PC-3 (cell line): ENCODE measurements at regions not wholly inside any gene's neighbourhood (a gene's known extent, or its start where the extent isn't known, plus 50 kb on each side); places are given as distances from the start of the nearest gene placed in this dataset.

Experiments used
- ATAC-seq: fragments of 200-7000 bp; cut with Tn5 transposase; 2 replicates; pipeline ENCODE4 v1.9.1; 2020; ENCODE audit warnings: mild to moderate bottlenecking, moderate library complexity
- BruUV-seq: library from RNA; stranded (reverse); fragments of 400-500 nt; replicated peaks from 2 replicates; lab custom pipeline; 2021; lab: Mats Ljungman, UMichigan
- CTCF ChIA-PET: fragments of 300-600 bp; sonication (Branson Sonifier 250); formaldehyde crosslinking; loops from one replicate; lab custom pipeline; 2022; ENCODE audit warnings: antibody characterized with exemption; lab: Charles Lee
- POLR2A ChIA-PET: fragments of 300-600 bp; sonication (Branson Sonifier 250); formaldehyde crosslinking; loops from one replicate; lab custom pipeline; 2022; ENCODE audit warnings: antibody characterized with exemption; ENCODE audit not compliant: unreplicated experiment; lab: Charles Lee
- DNase-seq: peaks from one replicate; pipeline ENCODE4 v3.0.0-alpha.2; 2015
- H2AFZ ChIP-seq: fragments of 300-600 bp; sonication (generic); 2 replicates; pipeline ENCODE4 v1.6.0; 2016; ENCODE audit warnings: antibody characterized with exemption, low read length
- H3F3A ChIP-seq: fragments of 300-600 bp; sonication (generic); one replicate; pipeline ENCODE4 v1.6.0; 2017; ENCODE audit warnings: antibody characterized with exemption, low read length, control low read depth, mild to moderate bottlenecking; ENCODE audit not compliant: unreplicated experiment
- H3K27ac ChIP-seq: fragments of 300-600 bp; sonication (generic); 2 replicates; pipeline ENCODE4 v1.5.1; 2016; ENCODE audit warnings: mild to moderate bottlenecking, low read length
- H3K27me3 ChIP-seq: fragments of 300-600 bp; sonication (generic); 2 replicates; pipeline ENCODE4 v1.6.1; 2016; ENCODE audit warnings: low read length, mixed read lengths
- H3K36me3 ChIP-seq: fragments of 300-600 bp; sonication (generic); 2 replicates; pipeline ENCODE4 v1.6.1; 2016; ENCODE audit warnings: low read depth, mixed run types, low read length, mixed read lengths
- H3K4me1 ChIP-seq: fragments of 300-600 bp; sonication (generic); 2 replicates; pipeline ENCODE4 v1.5.1; 2016; ENCODE audit warnings: low read length; ENCODE audit not compliant: insufficient read depth
- H3K4me2 ChIP-seq: fragments of 300-600 bp; sonication (generic); 2 replicates; pipeline ENCODE4 v1.6.0; 2016; ENCODE audit warnings: low read length
- H3K4me3 ChIP-seq: fragments of 300-600 bp; sonication (generic); 2 replicates; pipeline ENCODE4 v1.5.1; 2016; ENCODE audit warnings: mild to moderate bottlenecking, low read length, mixed read lengths
- H3K79me2 ChIP-seq: fragments of 300-600 bp; sonication (generic); 2 replicates; pipeline ENCODE4 v1.6.1; 2017; ENCODE audit warnings: low read length, mixed read lengths
- H3K9ac ChIP-seq: fragments of 300-600 bp; sonication (generic); 2 replicates; pipeline ENCODE4 v1.6.0; 2016; ENCODE audit warnings: mild to moderate bottlenecking, low read length
- H3K9me2 ChIP-seq: fragments of 300-600 bp; sonication (generic); replicated peaks from 2 replicates; pipeline ENCODE4 v1.6.1; 2016; ENCODE audit warnings: mixed run types, low read length, mixed read lengths
- H3K9me3 ChIP-seq: fragments of 300-600 bp; sonication (generic); 2 replicates; pipeline ENCODE4 v1.6.1; 2016; ENCODE audit warnings: low read length, mixed read lengths
- H4K20me1 ChIP-seq: fragments of 300-600 bp; sonication (generic); 2 replicates; pipeline ENCODE4 v1.6.1; 2016; ENCODE audit warnings: low read length, mixed read lengths
- EZH2 ChIP-seq: fragments of 300-600 bp; sonication (generic); IDR thresholded peaks from one replicate; pipeline ENCODE4 v1.6.1; 2017; ENCODE audit warnings: antibody characterized with exemption, mild to moderate bottlenecking, low read length; ENCODE audit not compliant: unreplicated experiment
- EZH2phosphoT487 ChIP-seq: fragments of 300-600 bp; sonication (generic); IDR thresholded peaks from 2 replicates; pipeline ENCODE4 v1.6.1; 2018; ENCODE audit warnings: mild to moderate bottlenecking, antibody characterized with exemption, low read length, borderline replicate concordance
- intact Hi-C: fragments of 100-400 bp; cut with micrococcal nuclease; formaldehyde crosslinking; loops from 2 replicates; pipeline ENCODE4 v1.9.0; 2023
- TF ChIP-seq, protein P1 (sequence below): fragments of 300-600 bp; sonication (generic); conservative IDR thresholded peaks from 2 replicates; pipeline ENCODE4 v1.5.1; 2017; ENCODE audit warnings: antibody characterized with exemption, low read depth, mild to moderate bottlenecking, low read length

DNA sequence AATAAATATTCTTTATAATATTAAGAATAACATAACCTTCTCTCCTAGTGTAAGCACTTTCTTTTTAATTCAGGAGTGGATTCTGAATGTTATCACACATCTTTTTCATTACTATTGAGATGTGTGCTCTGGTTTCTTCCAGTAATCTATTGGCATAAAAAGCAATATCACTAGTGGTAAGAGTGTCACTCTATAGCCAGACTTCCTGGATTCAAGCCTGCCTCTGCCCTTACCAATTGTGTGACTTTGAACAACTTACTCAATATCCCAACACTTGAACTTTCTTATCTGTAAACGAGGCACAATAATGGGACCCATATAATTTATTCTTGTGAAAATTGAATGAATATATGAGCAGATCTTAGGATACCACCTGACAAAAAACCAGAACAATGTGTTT, 71.0 kb downstream of the SEM1 start:
- no peak overlapping the region for H3K9ac ChIP-seq
- no peaks in the 10 kb centered on the region for H3F3A ChIP-seq
- H3K4me3 ChIP-seq: no peak overlapping the region
- no peaks in the 10 kb centered on the region for H3K27me3 ChIP-seq
- H3K36me3 ChIP-seq: no peaks in the 10 kb centered on the region
- intact Hi-C loops: no loop called here
- TF ChIP-seq EZH2 (no peak), EZH2phosphoT487 (no peak)
- TF ChIP-seq, protein P1, sequence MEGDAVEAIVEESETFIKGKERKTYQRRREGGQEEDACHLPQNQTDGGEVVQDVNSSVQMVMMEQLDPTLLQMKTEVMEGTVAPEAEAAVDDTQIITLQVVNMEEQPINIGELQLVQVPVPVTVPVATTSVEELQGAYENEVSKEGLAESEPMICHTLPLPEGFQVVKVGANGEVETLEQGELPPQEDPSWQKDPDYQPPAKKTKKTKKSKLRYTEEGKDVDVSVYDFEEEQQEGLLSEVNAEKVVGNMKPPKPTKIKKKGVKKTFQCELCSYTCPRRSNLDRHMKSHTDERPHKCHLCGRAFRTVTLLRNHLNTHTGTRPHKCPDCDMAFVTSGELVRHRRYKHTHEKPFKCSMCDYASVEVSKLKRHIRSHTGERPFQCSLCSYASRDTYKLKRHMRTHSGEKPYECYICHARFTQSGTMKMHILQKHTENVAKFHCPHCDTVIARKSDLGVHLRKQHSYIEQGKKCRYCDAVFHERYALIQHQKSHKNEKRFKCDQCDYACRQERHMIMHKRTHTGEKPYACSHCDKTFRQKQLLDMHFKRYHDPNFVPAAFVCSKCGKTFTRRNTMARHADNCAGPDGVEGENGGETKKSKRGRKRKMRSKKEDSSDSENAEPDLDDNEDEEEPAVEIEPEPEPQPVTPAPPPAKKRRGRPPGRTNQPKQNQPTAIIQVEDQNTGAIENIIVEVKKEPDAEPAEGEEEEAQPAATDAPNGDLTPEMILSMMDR: no peak
- H3K79me2 ChIP-seq: no peaks in the 10 kb centered on the region
- ATAC-seq (no peak), DNase-seq (no peak)
- ChIA-PET POLR2A (no interaction called here), CTCF (no interaction called here)
- no peaks in the 10 kb centered on the region for H4K20me1 ChIP-seq
- no peaks in the 10 kb centered on the region for H3K4me1 ChIP-seq
- no peaks in the 10 kb centered on the region for H3K9me2 ChIP-seq
- no peaks in the 10 kb centered on the region for H3K9me3 ChIP-seq
- no peak overlapping the region for H3K27ac ChIP-seq
- no peak overlapping the region for H2AFZ ChIP-seq
- BruUV-seq: no TSS peak
- H3K4me2 ChIP-seq: no peak overlapping the region

DNA sequence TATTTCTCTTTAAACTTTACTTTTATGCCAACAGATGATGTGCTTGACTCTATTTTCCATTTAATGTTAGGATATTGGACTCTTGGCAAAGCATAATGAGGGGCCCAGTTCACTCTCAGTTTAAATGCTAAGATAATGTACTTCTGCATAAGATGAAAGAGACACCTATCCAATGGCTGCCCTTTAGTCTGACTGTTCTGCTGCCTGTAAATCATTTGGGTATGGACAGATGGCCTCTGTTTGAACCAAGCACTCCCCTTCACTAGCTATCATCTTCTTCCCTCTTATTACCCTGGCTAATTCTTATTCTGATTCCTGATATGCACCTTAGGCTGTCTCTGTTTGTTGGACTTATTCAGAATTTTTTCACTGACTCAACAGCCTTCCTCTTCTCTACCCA, 72.1 kb downstream of the SEM1 start:
- Histone ChIP-seq H3K27me3 (no peaks in the 10 kb centered on the region), H4K20me1 (no peaks in the 10 kb centered on the region), H3K9ac (no peak overlapping the region), H2AFZ (no peak overlapping the region), H3K4me1 (no peaks in the 10 kb centered on the region), H3K4me2 (no peak overlapping the region), H3F3A (no peaks in the 10 kb centered on the region), H3K36me3 (no peaks in the 10 kb centered on the region), H3K4me3 (no peak overlapping the region), H3K27ac (no peak overlapping the region), H3K9me3 (no peaks in the 10 kb centered on the region), H3K9me2 (no peaks in the 10 kb centered on the region), H3K79me2 (no peaks in the 10 kb centered on the region)
- intact Hi-C loops: no loop called here
- ATAC-seq (no peak), DNase-seq (no peak)
- CTCF ChIA-PET: no interaction called here
- TF ChIP-seq EZH2phosphoT487 (no peak), EZH2 (no peak)
- TF ChIP-seq, protein P1: no peak
- POLR2A ChIA-PET: no interaction called here
- no TSS peak for BruUV-seq

DNA sequence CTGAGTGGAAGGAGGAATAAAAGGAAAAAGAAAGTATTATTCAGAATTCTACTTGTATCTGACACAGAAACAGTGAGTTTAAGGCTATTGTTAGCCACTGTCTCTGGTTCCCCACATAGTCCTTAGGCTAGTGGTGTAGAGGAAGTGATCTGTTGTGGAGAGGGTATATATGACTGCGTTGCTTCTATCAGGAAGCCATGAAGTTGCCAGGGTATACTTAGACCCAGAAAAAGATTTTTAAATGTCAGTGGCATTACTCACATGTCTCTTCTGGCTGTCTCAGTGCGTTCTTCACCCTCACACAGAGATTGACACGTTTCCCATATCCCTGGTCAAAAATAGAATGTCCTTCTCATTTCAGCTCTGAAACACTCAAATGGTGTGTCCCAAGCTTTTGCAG, 72.7 kb downstream of the SEM1 start:
- intact Hi-C loops: no loop called here
- POLR2A ChIA-PET: no interaction called here
- no peak overlapping the region for H3K9ac ChIP-seq

More for the DNA sequence above, 72.7 kb downstream of the SEM1 start:
- BruUV-seq: no TSS peak
- Histone ChIP-seq H3K4me2 (no peak overlapping the region), H3K27ac (no peak overlapping the region), H3K79me2 (no peaks in the 10 kb centered on the region), H3K9me2 (no peaks in the 10 kb centered on the region), H3K4me1 (no peaks in the 10 kb centered on the region), H3F3A (no peaks in the 10 kb centered on the region), H3K36me3 (no peaks in the 10 kb centered on the region), H3K4me3 (no peak overlapping the region), H3K9me3 (no peaks in the 10 kb centered on the region), H4K20me1 (no peaks in the 10 kb centered on the region), H2AFZ (no peak overlapping the region), H3K27me3 (no peaks in the 10 kb centered on the region)
- no peak for DNase-seq
- no peak for ATAC-seq
- no peak for TF ChIP-seq EZH2phosphoT487
- TF ChIP-seq EZH2: no peak
- TF ChIP-seq, protein P1: no peak
- CTCF ChIA-PET: no interaction called here
